IPS-20b (cell line): ENCODE measurements at regions not wholly inside any gene's neighbourhood (a gene's known extent, or its start where the extent isn't known, plus 50 kb on each side); places are given as distances from the start of the nearest gene placed in this dataset.
A peak's percentile ranks its signal among the peaks of the same experiment; 100 is the strongest.
"Not testable (repeated sequence)": the region's sequence is repeated elsewhere in the genome, so short reads cannot be mapped to it uniquely, and the experiment has no call there.

ENCODE experiments used
- H3K27ac ChIP-seq: one replicate; pipeline ENCODE4 v1.5.1; 2013; ENCODE audit warnings: low read length
- H3K27me3 ChIP-seq: 2 replicates; pipeline ENCODE4 v1.6.1; 2013; ENCODE audit warnings: mild to moderate bottlenecking, low read length, inconsistent platforms; ENCODE audit not compliant: insufficient read depth
- H3K36me3 ChIP-seq: 2 replicates; pipeline ENCODE4 v1.6.1; 2013; ENCODE audit warnings: low read depth, mild to moderate bottlenecking, inconsistent platforms, low read length, moderate library complexity; ENCODE audit not compliant: insufficient read depth
- H3K4me1 ChIP-seq: 2 replicates; pipeline ENCODE4 v1.6.1; 2013; ENCODE audit warnings: mild to moderate bottlenecking, control low read depth, inconsistent platforms, low read length, moderate library complexity; ENCODE audit not compliant: insufficient read depth
- H3K4me3 ChIP-seq: 2 replicates; pipeline ENCODE4 v1.5.1; 2013; ENCODE audit warnings: mild to moderate bottlenecking, low read length, inconsistent platforms
- H3K9ac ChIP-seq: 2 replicates; pipeline ENCODE4 v1.6.1; 2013; ENCODE audit warnings: low read depth, mild to moderate bottlenecking, inconsistent platforms, low read length, moderate library complexity
- H3K9me3 ChIP-seq: 2 replicates; pipeline ENCODE4 v1.6.1; 2013; ENCODE audit warnings: mild to moderate bottlenecking, low read depth, low read length, inconsistent platforms; ENCODE audit not compliant: insufficient read depth

DNA sequence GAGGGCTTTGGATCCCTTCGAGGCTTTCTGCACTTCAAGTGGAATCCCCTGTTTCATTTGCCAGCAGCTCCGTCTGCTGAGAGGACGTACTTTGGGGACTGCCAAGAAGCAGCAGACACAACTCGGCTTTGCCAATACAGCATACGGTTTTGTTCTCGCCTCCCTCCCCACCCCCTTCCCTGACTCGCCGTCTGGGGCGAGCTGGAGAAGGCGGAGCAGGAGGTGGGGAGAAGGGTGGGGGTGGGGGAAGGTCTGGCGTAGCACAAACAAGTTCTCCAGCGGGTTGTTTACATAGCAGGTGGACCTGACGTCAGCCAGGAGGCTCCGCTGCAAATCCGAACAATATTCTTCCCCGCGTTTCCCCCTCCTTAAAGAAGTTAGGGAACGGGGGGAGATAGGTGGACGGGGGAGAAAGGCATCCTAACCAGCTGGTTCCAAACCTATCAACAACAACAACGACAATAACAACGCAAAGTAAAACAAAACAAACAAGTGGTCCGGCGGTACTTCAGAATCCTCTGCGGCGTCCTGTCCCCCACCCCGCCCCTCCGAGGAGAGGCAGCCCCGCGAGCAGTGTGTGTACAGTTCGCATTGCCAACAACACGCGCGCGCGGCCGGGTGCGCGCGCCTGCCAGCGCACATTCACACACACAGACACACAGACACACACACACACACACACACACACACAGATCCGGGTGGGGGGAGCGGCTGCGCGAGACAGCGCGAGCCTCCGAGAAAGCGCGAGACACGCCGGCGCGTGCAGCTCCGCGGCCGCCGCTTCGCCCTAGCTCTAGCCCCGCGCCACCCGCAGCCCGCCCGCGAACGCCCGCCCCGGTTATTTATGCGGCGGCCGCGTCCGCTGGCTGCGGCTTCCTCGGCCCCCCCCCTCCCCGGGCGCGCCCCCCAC is 167.0 kb upstream of the PPP1R3A start:
- no peaks in the 10 kb centered on the region for H3K9me3 ChIP-seq
- H3K4me3 ChIP-seq = peak overlapping the region; percentile 90
- H3K36me3 ChIP-seq = no peaks in the 10 kb centered on the region
- H3K27me3 ChIP-seq = peaks cover 99% of the 10 kb centered on the region
- H3K4me1 ChIP-seq = peaks cover 5% of the 10 kb centered on the region; the same call in 1 of the 2 replicates
- H3K27ac ChIP-seq = no peak overlapping the region
- H3K9ac ChIP-seq = peak overlapping the region; percentile 74; the same call in 1 of the 2 replicates

DNA sequence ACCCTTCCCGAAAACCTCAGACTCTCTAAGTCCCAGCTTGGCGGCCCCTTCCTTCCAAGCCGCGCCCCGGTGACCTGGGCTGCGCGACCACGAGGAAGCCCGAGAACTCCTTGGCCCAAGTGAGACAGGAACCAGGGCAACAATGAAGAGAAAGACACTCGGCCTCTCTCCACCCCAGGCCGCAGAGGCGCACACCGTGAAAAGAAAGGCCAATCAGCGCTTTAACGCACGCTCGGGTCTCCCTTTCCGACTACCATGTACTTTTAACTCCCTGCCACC is 166.4 kb upstream of the PPP1R3A start:
- H3K27me3 ChIP-seq = peaks cover 100% of the 10 kb centered on the region
- peak overlapping the region; percentile 90 for H3K4me3 ChIP-seq
- no peaks in the 10 kb centered on the region for H3K9me3 ChIP-seq
- H3K9ac ChIP-seq = peak overlapping the region; percentile 70; the same call in 1 of the 2 replicates
- H3K4me1 ChIP-seq = peaks cover 5% of the 10 kb centered on the region; the same call in 1 of the 2 replicates
- H3K36me3 ChIP-seq = no peaks in the 10 kb centered on the region
- H3K27ac ChIP-seq = no peak overlapping the region

DNA sequence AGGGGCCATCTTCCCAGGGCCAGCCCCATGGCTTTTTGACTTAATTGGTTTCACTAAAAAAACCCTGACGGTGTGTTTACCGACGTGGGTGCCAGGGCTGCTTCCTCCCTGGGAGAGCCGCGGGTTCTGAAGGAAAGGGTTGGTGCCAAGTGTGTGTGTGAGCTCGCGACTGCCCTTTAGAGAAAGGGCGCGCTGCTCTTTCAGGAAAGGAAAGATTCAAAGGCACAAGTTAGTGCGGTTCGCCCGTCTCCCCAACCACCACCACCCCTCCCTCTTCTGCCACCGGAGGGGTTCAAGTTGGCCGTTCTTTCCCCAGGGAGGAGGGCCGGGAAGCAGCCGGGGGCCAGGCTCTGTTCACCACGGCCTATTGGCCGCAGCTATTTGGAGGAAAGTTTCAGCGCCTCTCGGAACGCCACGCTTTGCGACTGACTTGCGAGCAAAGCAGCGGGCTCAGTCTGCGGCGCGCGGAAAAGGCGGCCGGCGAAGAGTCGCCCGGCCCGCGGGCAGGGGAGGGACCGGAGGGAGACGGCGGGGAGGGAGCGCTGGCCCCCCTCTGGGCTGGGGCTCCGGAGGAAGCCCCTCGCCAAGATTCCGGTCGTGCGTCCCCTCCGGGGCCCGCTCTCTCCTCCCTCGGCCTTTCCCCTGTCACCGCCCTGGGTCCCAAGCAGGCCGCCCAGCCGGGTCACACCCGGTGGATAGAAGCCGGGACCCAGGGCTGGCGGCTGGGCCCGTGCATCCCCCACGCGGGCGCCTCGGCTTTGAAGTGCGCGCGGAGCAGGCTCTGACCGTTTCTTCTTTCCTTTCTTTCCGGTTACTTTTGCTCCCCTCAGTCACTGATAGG is 165.9 kb upstream of the PPP1R3A start:
- Histone ChIP-seq H3K27me3 (peaks cover 96% of the 10 kb centered on the region), H3K4me1 (peaks cover 5% of the 10 kb centered on the region; the same call in 1 of the 2 replicates), H3K9ac (peak overlapping the region; percentile 70; the same call in 1 of the 2 replicates), H3K36me3 (no peaks in the 10 kb centered on the region), H3K27ac (no peak overlapping the region), H3K4me3 (peak overlapping the region; percentile 90), H3K9me3 (no peaks in the 10 kb centered on the region)

DNA sequence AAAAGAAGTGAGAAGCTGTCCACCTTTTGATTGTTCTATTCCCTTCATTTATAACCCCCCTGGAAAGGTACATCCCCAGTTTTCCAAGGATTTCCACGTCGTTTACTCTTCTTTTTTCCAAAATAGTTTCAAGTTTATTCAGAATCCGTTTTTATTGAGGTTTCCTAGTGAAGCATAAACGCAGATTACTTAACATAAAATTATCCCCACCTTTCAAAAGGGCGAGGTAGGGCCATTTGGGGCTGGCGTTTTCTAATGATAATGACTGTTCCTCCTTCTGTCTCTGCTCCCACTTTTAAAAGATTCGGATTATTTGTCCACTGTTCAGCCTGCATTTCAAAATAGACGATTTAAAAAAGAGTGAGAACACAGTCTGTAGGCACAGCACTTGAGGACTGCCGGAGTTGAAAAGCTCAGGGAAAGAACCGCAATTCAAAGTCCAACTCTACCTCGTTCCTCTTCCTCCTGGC is 165.2 kb upstream of the PPP1R3A start:
- Histone ChIP-seq H3K27me3 (peaks cover 93% of the 10 kb centered on the region), H3K27ac (no peak overlapping the region), H3K36me3 (no peaks in the 10 kb centered on the region), H3K4me3 (peak overlapping the region; percentile 90), H3K9me3 (no peaks in the 10 kb centered on the region), H3K4me1 (peaks cover 5% of the 10 kb centered on the region; the same call in 1 of the 2 replicates), H3K9ac (peak overlapping the region; percentile 70; the same call in 1 of the 2 replicates)

DNA sequence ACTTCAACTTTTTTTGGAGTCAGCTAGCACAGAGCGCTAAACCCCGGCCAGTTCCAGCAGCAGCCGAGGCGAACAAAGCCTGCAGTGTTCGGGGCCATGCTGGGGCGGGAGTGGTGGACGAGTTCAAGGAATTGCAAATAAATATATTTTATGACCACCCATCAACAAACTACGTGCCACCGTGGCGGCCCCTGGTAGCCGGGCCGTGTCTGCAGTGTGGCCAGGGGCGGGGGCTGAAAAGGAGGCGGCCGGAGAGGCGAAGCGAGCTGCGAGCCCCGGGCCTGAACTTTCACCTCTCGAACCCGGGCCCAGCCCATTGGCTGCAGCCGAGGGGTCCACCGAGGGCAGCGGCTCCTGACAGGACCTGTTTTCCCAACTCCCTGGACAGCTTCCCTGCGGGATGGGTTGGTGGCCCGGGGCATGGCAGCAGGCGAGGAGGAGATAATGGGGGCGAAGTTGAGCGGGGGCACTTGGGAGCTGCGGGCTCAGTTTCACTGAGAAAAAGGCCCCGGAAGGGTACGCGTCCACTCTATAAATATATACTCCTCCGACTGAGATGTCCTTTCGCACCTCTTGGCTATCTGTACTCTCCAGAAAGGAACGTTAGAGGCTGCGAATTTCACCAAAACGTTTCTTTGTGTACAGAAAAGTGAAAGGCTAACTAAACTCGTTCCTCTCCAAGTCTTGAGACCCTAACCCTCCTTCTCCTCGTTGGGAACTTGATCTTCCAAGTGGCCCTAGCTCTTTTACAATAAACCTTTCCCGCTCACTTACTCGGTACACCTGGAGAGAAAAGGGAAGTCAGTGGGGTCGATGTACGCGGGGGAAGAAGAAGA is 164.6 kb upstream of the PPP1R3A start:
- peaks cover 5% of the 10 kb centered on the region; the same call in 1 of the 2 replicates for H3K4me1 ChIP-seq
- H3K27ac ChIP-seq = no peak overlapping the region
- no peaks in the 10 kb centered on the region for H3K36me3 ChIP-seq
- H3K9ac ChIP-seq = peak overlapping the region; percentile 15; the same call in 1 of the 2 replicates
- peaks cover 86% of the 10 kb centered on the region for H3K27me3 ChIP-seq
- H3K9me3 ChIP-seq = no peaks in the 10 kb centered on the region
- H3K4me3 ChIP-seq = peak overlapping the region; percentile 90

DNA sequence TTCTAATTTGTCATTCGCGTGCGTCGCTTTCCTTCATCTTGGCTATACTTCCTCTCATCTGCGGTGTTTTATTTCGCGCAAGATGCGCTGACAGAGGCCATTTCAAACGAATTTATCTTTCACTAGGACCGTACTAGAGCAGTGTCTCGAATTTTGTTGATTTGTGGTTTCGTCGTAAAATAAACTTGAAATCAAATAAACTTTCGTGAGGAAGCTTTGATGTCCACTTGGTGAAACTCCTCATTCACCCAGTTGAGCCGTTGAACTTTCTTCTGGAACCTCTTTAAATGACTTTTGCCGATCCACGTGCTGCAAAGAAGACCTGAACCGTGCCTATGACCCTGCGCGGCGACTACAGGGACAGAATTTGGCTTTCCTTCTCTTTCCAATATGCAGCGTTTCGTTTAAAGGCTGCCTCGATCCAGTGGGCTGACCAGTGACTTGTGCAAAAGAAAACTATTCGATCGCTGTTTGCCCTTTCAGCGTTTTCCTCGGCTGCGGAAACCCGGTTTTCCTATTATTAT is 163.9 kb upstream of the PPP1R3A start:
- Histone ChIP-seq H3K4me1 (peaks cover 5% of the 10 kb centered on the region; the same call in 1 of the 2 replicates), H3K4me3 (peak overlapping the region; percentile 90), H3K9me3 (no peaks in the 10 kb centered on the region), H3K27ac (no peak overlapping the region), H3K36me3 (no peaks in the 10 kb centered on the region), H3K27me3 (peaks cover 79% of the 10 kb centered on the region), H3K9ac (peak overlapping the region; percentile 15; the same call in 1 of the 2 replicates)

DNA sequence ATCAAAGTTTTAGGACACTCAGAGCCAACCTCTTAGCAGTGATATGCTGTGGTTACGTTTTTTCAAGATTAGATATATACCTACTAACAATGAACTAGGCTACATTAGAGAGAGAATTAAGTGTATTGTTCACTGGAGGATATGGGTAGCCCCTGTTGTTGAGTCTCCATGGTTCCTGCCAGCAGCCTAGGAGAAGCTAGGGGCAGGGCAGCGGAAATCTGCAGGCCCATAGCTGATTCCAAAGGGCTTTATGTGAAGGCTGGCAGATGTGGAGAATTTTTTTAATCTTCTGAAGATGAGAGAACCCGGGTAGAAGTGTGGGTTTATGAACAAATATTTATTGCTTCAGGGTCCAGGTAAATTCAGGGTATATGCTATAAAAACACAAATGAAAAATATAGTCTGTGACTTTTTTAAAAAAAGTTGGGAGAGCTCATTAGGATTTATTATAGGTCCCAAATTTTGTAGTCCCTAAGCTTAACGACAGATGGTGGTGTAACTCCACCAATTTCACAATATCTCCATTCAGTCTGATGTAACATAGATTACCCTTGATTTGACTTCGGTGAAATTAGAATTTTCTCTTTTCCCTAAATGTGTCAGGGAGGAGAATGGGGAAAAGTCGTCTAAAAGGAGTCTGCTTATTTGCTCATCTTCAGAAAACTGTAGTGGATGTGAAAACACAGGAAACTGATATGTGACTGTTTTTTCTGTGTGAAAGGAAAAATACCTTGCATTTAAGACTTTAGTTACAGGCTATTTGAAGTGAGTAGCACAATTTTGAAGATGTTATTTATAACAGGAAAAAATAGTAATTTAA is 163.0 kb upstream of the PPP1R3A start:
- no peaks in the 10 kb centered on the region for H3K9me3 ChIP-seq
- no peaks in the 10 kb centered on the region for H3K36me3 ChIP-seq
- peaks cover 70% of the 10 kb centered on the region for H3K27me3 ChIP-seq
- H3K9ac ChIP-seq = no peak overlapping the region
- H3K4me3 ChIP-seq = no peak overlapping the region
- no peak overlapping the region for H3K27ac ChIP-seq
- H3K4me1 ChIP-seq = peaks cover 5% of the 10 kb centered on the region; the same call in 1 of the 2 replicates

DNA sequence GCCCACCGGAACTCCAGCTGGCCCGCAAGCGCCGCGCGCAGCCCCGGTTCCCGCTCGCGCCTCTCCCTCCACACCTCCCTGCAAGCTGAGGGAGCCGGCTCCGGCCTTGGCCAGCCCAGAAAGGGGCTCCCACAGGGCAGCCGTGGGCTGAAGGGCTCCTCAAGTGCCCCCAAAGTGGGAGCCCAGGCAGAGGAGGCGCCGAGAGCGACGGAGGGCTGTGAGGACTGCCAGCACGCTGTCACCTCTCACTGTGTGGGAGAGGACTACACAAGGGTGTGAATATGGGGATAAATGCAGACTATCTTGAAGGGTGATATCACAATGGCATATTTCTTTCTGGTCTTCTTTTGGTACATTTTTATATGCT is 158.3 kb upstream of the PPP1R3A start:
- not testable (repeated sequence) for H3K4me3 ChIP-seq, H3K9me3 ChIP-seq, H3K27ac ChIP-seq, H3K4me1 ChIP-seq, H3K36me3 ChIP-seq, H3K9ac ChIP-seq
- H3K27me3 ChIP-seq = peaks cover 24% of the 10 kb centered on the region

DNA sequence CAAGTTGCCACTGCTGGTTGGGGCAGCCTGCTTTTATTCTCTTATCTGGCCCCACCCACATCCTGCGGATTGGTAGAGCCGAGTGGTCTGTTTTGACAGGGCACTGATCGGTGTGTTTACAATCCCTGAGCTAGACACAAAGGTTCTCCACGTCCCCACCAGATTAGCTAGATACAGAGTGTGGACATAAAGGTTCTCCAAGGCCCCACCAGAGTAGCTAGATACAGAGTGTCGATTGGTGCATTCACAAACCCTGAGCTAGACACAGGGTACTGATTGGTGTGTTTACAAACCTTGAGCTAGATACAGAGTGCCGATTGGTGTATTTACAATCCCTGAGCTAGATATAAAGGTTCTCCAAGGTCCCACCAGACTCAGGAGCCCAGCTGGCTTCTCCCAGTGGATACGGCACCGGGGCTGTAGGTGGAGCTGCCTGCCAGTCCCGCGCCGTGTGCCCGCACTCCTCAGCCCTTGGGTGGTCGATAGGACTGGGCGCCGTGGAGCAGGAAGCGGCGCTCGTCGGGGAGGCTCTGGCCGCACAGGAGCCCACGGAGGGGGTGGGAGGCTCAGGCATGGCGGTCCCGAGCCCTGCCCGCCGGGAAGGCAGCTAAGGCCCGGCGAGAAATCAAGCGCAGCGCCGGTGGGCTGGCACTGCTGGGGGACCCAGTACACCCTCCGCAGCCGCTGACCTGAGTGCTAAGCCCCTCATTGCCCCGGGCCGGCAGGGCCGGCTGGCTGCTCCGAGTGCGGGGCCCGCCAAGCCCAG is 157.8 kb upstream of the PPP1R3A start:
- peaks cover 18% of the 10 kb centered on the region for H3K27me3 ChIP-seq
- H3K9ac ChIP-seq = not testable (repeated sequence)

DNA sequence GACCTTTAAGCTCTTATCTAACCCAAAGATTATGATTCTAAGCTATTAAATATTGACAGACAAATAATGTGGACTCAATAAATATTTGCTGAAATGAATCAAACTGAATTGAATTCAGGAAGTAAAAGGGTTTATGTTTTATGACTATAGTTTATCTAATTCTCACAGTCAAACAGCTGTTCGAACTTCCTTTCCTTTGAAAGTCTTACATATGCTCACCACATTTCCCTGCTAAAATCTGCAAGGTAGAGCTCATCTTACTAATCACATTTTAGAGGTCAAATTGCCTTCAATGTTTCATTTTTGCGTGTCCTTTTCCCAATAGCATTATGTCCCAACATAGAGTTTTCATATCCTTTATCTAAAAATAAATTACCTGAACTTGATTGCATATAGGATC is 154.9 kb upstream of the PPP1R3A start:
- Histone ChIP-seq H3K4me1 (no peaks in the 10 kb centered on the region), H3K9me3 (no peaks in the 10 kb centered on the region), H3K27ac (no peak overlapping the region), H3K4me3 (no peak overlapping the region), H3K36me3 (no peaks in the 10 kb centered on the region), H3K27me3 (no peaks in the 10 kb centered on the region), H3K9ac (no peak overlapping the region)

More for the DNA sequence above, 157.8 kb upstream of the PPP1R3A start:
- H3K4me1 ChIP-seq, H3K4me3 ChIP-seq, H3K9me3 ChIP-seq, H3K36me3 ChIP-seq, H3K27ac ChIP-seq: not testable (repeated sequence)
